HG02588 (cell line): ENCODE measurements at regions not wholly inside any gene's neighbourhood (a gene's known extent, or its start where the extent isn't known, plus 50 kb on each side); places are given as distances from the start of the nearest gene placed in this dataset.
"Not testable (repeated sequence)": the region's sequence is repeated elsewhere in the genome, so short reads cannot be mapped to it uniquely, and the experiment has no call there.

Experiments
- ATAC-seq: cut with Tn5 transposase; IDR thresholded peaks from one replicate; pipeline ENCODE4 v1.9.1; 2021; ENCODE audit warnings: mild to moderate bottlenecking, moderate library complexity; ENCODE audit not compliant: unreplicated experiment

GRCh38 chr20:30295396-30295795 is 962.1 kb upstream of the DEFB115 start:
- ATAC-seq, result not testable (repeated sequence)

- not testable (repeated sequence) for ATAC-seq
These were observed 961.5 kb upstream of the DEFB115 start for GRCh38 chr20:30295967-30296366.

- not testable (repeated sequence) for ATAC-seq
These were observed 959.4 kb upstream of the DEFB115 start for GRCh38 chr20:30297878-30298595.

- ATAC-seq, result not testable (repeated sequence)
These were observed 957.2 kb upstream of the DEFB115 start for GRCh38 chr20:30300220-30300642.

GRCh38 chr20:30302786-30303185 is 954.7 kb upstream of the DEFB115 start:
- not testable (repeated sequence) for ATAC-seq

- not testable (repeated sequence) for ATAC-seq
These were observed 947.5 kb upstream of the DEFB115 start for GRCh38 chr20:30309938-30310337.

- not testable (repeated sequence) for ATAC-seq
These were observed 947.1 kb upstream of the DEFB115 start for GRCh38 chr20:30310385-30310784.

- not testable (repeated sequence) for ATAC-seq
These were observed 945.2 kb upstream of the DEFB115 start for GRCh38 chr20:30312220-30312619.

GRCh38 chr20:30313660-30314059 is 943.8 kb upstream of the DEFB115 start:
- not testable (repeated sequence) for ATAC-seq

- ATAC-seq, result not testable (repeated sequence)
These were observed 941.4 kb upstream of the DEFB115 start for GRCh38 chr20:30316063-30316462.

- ATAC-seq, result not testable (repeated sequence)
These were observed 940.7 kb upstream of the DEFB115 start for GRCh38 chr20:30316532-30317299.

- ATAC-seq, result not testable (repeated sequence)
These were observed 923.7 kb upstream of the DEFB115 start for GRCh38 chr20:30333744-30334143.

- not testable (repeated sequence) for ATAC-seq
These were observed 919.9 kb upstream of the DEFB115 start for GRCh38 chr20:30337556-30337955.

GRCh38 chr20:30348932-30349331 is 908.5 kb upstream of the DEFB115 start:
- not testable (repeated sequence) for ATAC-seq

GRCh38 chr20:30356854-30357467 is 900.5 kb upstream of the DEFB115 start:
- ATAC-seq, result not testable (repeated sequence)

- ATAC-seq, result not testable (repeated sequence)
These were observed 895.7 kb upstream of the DEFB115 start for GRCh38 chr20:30361756-30362155.

GRCh38 chr20:30376430-30376766 is 881.1 kb upstream of the DEFB115 start:
- ATAC-seq, result not testable (repeated sequence)

GRCh38 chr20:30376767-30377658 is 880.5 kb upstream of the DEFB115 start:
- ATAC-seq, result peak; percentile 87

- not testable (repeated sequence) for ATAC-seq
These were observed 879.1 kb upstream of the DEFB115 start for GRCh38 chr20:30378317-30378716.

GRCh38 chr20:30378721-30379120 is 878.7 kb upstream of the DEFB115 start:
- ATAC-seq, result not testable (repeated sequence)
